K562 (cell line): ENCODE measurements at regions not wholly inside any gene's neighbourhood (a gene's known extent, or its start where the extent isn't known, plus 50 kb on each side); places are given as distances from the start of the nearest gene placed in this dataset.

Experiments
- ATAC-seq: fragments of 200-7000 bp; cut with Tn5 transposase; 3 replicates; pipeline ENCODE4 v1.9.1; 2020; ENCODE audit warnings: moderate library complexity
- BruUV-seq: library from RNA; stranded (reverse); fragments of 400-500 nt; replicated peaks from 2 replicates; lab custom pipeline; 2021; lab: Mats Ljungman, UMichigan
- CTCF ChIA-PET: fragments of 300-600 bp; formaldehyde crosslinking; extraction: SDS; loops from one replicate; lab custom pipeline; 2021; ENCODE audit warnings: low intra/inter-chr PET ratio; lab: Yijun Ruan, JAX
- POLR2A ChIA-PET: fragments of 300-600, 350-650 bp; sonication (Branson Sonifier 250); formaldehyde crosslinking; extraction: SDS; loops from one replicate; lab custom pipeline; 2021; ENCODE audit warnings: antibody characterized with exemption, inconsistent platforms; lab: Yijun Ruan, JAX
- DNase-seq, 4 experiments: peaks; one replicate each; pipeline versions ENCODE4 v3.0.0 to v3.0.0-alpha.2; 2011 to 2018; ENCODE audit warnings: low spot score in 3 of 4, mixed read lengths in 3 of 4; ENCODE audit errors: extremely low read depth in 1 of 4
- FAIRE-seq: peaks from 2 replicates; lab custom pipeline; 2011; peaks lifted over from hg19 to GRCh38; lab: Jason Lieb, UNC
- H2AFZ ChIP-seq: 2 replicates; pipeline ENCODE4 v1.6.0; 2011; ENCODE audit warnings: low read depth, low read length, control low read depth, inconsistent platforms
- H3K27ac ChIP-seq: fragments of 200-600 bp; 3 replicates; pipeline ENCODE4 v1.8.0; 2011; ENCODE audit warnings: low read depth, mild to moderate bottlenecking, control low read depth, inconsistent platforms, low read length, moderate library complexity, mixed read lengths; ENCODE audit errors: extremely low read depth
- H3K27me3 ChIP-seq, 2 experiments: fragments of 300-600 bp in 1 of 2; 2 replicates in 1 of 2; 3 replicates in 1 of 2; pipeline versions ENCODE4 v1.6.0 to v1.8.0; 2011; ENCODE audit warnings: inconsistent platforms in 2 of 2, low read length in 2 of 2, mild to moderate bottlenecking in 1 of 2, mixed read lengths in 1 of 2, moderate library complexity in 1 of 2; ENCODE audit not compliant: control insufficient read depth in 2 of 2, insufficient read depth in 2 of 2
- H3K36me3 ChIP-seq: fragments of 300-600 bp; 3 replicates; pipeline ENCODE4 v1.8.0; 2011; ENCODE audit warnings: mild to moderate bottlenecking, low read length, inconsistent platforms; ENCODE audit not compliant: control insufficient read depth, insufficient read depth
- H3K4me1 ChIP-seq, 2 experiments: fragments of 200-600 bp in 1 of 2; replicated peaks in 1 of 2; 2 replicates in 1 of 2; 3 replicates in 1 of 2; pipeline versions ENCODE4 v1.5.1 to v1.8.0; 2011; ENCODE audit warnings: inconsistent platforms in 2 of 2, low read length in 2 of 2, mild to moderate bottlenecking in 1 of 2, mixed read lengths in 1 of 2, moderate library complexity in 1 of 2; ENCODE audit not compliant: control insufficient read depth in 2 of 2, insufficient read depth in 2 of 2
- H3K4me2 ChIP-seq: 2 replicates; pipeline ENCODE4 v1.6.1; 2011; ENCODE audit warnings: low read length, control low read depth, inconsistent platforms, mixed read lengths; ENCODE audit not compliant: insufficient read depth
- H3K4me3 ChIP-seq: fragments of 200-600 bp; sonication (generic), shearing (Covaris generic); 2 replicates; pipeline ENCODE4 v1.5.1; 2016; ENCODE audit warnings: control low read depth, inconsistent platforms
- H3K79me2 ChIP-seq: fragments of 200-600 bp; 3 replicates; pipeline ENCODE4 v1.8.0; 2011; ENCODE audit warnings: low read length, inconsistent platforms; ENCODE audit not compliant: control insufficient read depth, insufficient read depth
- H3K9ac ChIP-seq, 2 experiments: 2 replicates each; pipeline versions ENCODE4 v1.6.0 to v1.6.1; 2011; ENCODE audit warnings: low read depth in 2 of 2, low read length in 2 of 2, control low read depth in 1 of 2, inconsistent platforms in 1 of 2, mild to moderate bottlenecking in 1 of 2, mixed read lengths in 1 of 2; ENCODE audit not compliant: insufficient read depth in 1 of 2
- H3K9me1 ChIP-seq: one replicate; pipeline ENCODE4 v1.6.0; 2011; ENCODE audit warnings: inconsistent platforms, mild to moderate bottlenecking, low read length, moderate library complexity; ENCODE audit not compliant: control insufficient read depth, insufficient read depth
- H3K9me3 ChIP-seq: replicated peaks from 2 replicates; pipeline ENCODE4 v1.5.1; 2011; ENCODE audit warnings: low read depth, low read length, inconsistent platforms; ENCODE audit not compliant: control insufficient read depth, insufficient read depth
- H4K20me1 ChIP-seq: replicated peaks from 2 replicates; pipeline ENCODE4 v1.6.1; 2011; ENCODE audit warnings: low read length, inconsistent platforms, mixed read lengths; ENCODE audit not compliant: control insufficient read depth, insufficient read depth
- DDX20 ChIP-seq: fragments of 450-650 bp; IDR thresholded peaks from 2 replicates; pipeline ENCODE4 v1.6.1; 2016; ENCODE audit warnings: missing genetic modification characterization, low read depth, mild to moderate bottlenecking, missing compliant biosample characterization, moderate library complexity
- ETV6 ChIP-seq, 3 experiments: fragments of 150-350 bp in 1 of 3; sonication (generic) in 1 of 3; formaldehyde crosslinking in 1 of 3; IDR thresholded peaks; 2 replicates each; pipeline versions ENCODE4 v1.6.1 to v1.8.0; 2014 to 2022; ENCODE audit warnings: borderline replicate concordance in 2 of 3, low read depth in 2 of 3, antibody characterized with exemption in 1 of 3, low read length in 1 of 3, mild to moderate bottlenecking in 1 of 3, missing genetic modification reagents in 1 of 3
- NRF1 ChIP-seq, 2 experiments: fragments of 450-650 bp; IDR thresholded peaks in 1 of 2; conservative IDR thresholded peaks in 1 of 2; 2 replicates each; pipeline ENCODE4 v1.6.1; 2014; ENCODE audit warnings: mild to moderate bottlenecking in 2 of 2
- TEAD2 ChIP-seq: fragments of 450-650 bp; IDR thresholded peaks from 2 replicates; pipeline ENCODE4 v1.6.1; 2016; ENCODE audit warnings: missing genetic modification characterization, control low read depth, missing compliant biosample characterization
- ZNF408 ChIP-seq: fragments of 250-450 bp; sonication (Bioruptor Pico); IDR thresholded peaks from 2 replicates; pipeline ENCODE4 v1.4.0; 2020; ENCODE audit warnings: low read depth, mild to moderate bottlenecking, moderate library complexity
- ZNF699 ChIP-seq: fragments of 250-450 bp; sonication (Bioruptor Pico); IDR thresholded peaks from 2 replicates; pipeline ENCODE4 v1.8.0; 2021; ENCODE audit warnings: mild to moderate bottlenecking, moderate library complexity; ENCODE audit not compliant: insufficient replicate concordance
- WGBS: fragments of 100-300 bp; shearing (Covaris generic); methylation state at CpG from one replicate; pipeline ENCODE4 v1.1.6; 2016; ENCODE audit warnings: low coverage, mixed read lengths; ENCODE audit not compliant: insufficient coverage; ENCODE audit errors: missing lambda C conversion rate; 5-methylcytosine and 5-hydroxymethylcytosine counted together
- in situ Hi-C: fragments of 300-500 bp; cut with MboI; formaldehyde crosslinking; loops from 4 replicates; pipeline ENCODE4 v1.15.0; 2018; ENCODE audit warnings: inconsistent platforms, mixed read lengths
- intact Hi-C: fragments of 100-400 bp; cut with micrococcal nuclease; formaldehyde crosslinking; loops from 2 replicates; pipeline ENCODE4 v1.14.2; 2022

GRCh38 chr6:12224251-12224650 lies 65.9 kb upstream of the EDN1 start:
- CTCF ChIA-PET = no interaction called here
- Histone ChIP-seq H2AFZ (no peak overlapping the region), H3K9ac (no peak overlapping the region), H4K20me1 (no peaks in the 10 kb centered on the region), H3K9me3 (no peaks in the 10 kb centered on the region), H3K4me2 (no peak overlapping the region), H3K27ac (no peak overlapping the region), H3K4me3 (no peak overlapping the region), H3K79me2 (no peaks in the 10 kb centered on the region), H3K9me1 (no peaks in the 10 kb centered on the region), H3K27me3 (peaks cover 33 to 45% of the 10 kb centered on the region in 2 experiments), H3K4me1 (no peaks in the 10 kb centered on the region), H3K36me3 (no peaks in the 10 kb centered on the region)
- 0% methylated on average over 2 of the region's 2 CpGs for WGBS
- intact Hi-C loops (no loop called here), in situ Hi-C loops (no loop called here)
- BruUV-seq = no TSS peak
- TF ChIP-seq TEAD2 (tag) (no peak), NRF1 (conservative IDR thresholded peaks at IDR 0.05 in 1 of 2, IDR thresholded peaks at IDR 0.05 in 1 of 2) (no peak), ZNF408 (no peak), ETV6 (IDR thresholded peaks at IDR 0.05; ENCODE audit: borderline replicate concordance in 1 of 2, low read depth in 2 of 2, low read length in 1 of 2) (no peak), ETV6 (CRISPR knock-in tag; IDR thresholded peaks at IDR 0.05; ENCODE audit: borderline replicate concordance) (no peak), ZNF699 (CRISPR knock-in tag) (no peak), DDX20 (no peak)
- FAIRE-seq = no peak
- ATAC-seq = no peak
- no peak for DNase-seq
- POLR2A ChIA-PET = no interaction called here
